ENCODE measurements at regions not wholly inside any gene's neighbourhood (a gene's known extent, or its start where the extent isn't known, plus 50 kb on each side); places are given as distances from the start of the nearest gene placed in this dataset.

- Mint-ChIP-seq H3K27me3 (ENCODE audit: low read depth) (0 out of 2 replicates have a peak, but pooled peaks cover 2% of the 10 kb centered on the region), H3K4me3 (no peak overlapping the region), H3K4me1 (no peaks in the 10 kb centered on the region), H3K36me3 (peaks cover 30% of the 10 kb centered on the region), H3K9me3 (peaks cover 44% of the 10 kb centered on the region), H3K27ac (no peak overlapping the region)
- DNase-seq (ENCODE audit: low spot score) (no peak), ATAC-seq (no peak)
- CTCF ChIA-PET, result no interaction called here
- no peak for TF ChIP-seq ZNF219 (CRISPR knock-in tag; IDR thresholded peaks at IDR 0.05; ENCODE audit: borderline replicate concordance)
- TF ChIP-seq NR1H2 (CRISPR knock-in tag; IDR thresholded peaks at IDR 0.05), result no peak
- TF ChIP-seq ETV6 (CRISPR knock-in tag; IDR thresholded peaks at IDR 0.05), result no peak
- TF ChIP-seq ZNF512 (CRISPR knock-in tag; IDR thresholded peaks at IDR 0.05; ENCODE audit: borderline replicate concordance), result no peak
- no peak for TF ChIP-seq E2F5 (CRISPR knock-in tag; IDR thresholded peaks at IDR 0.05)
- no peak for TF ChIP-seq GABPB1 (CRISPR knock-in tag; IDR thresholded peaks at IDR 0.05)
- no peak for TF ChIP-seq ZNF317 (CRISPR knock-in tag; IDR thresholded peaks at IDR 0.05; ENCODE audit: borderline replicate concordance, low read depth)
- TF ChIP-seq ZNF121 (CRISPR knock-in tag; IDR thresholded peaks at IDR 0.05), result no peak
- no peak for TF ChIP-seq MXD4 (CRISPR knock-in tag; IDR thresholded peaks at IDR 0.05; ENCODE audit: borderline replicate concordance)
- no peak for TF ChIP-seq ZNF423 (CRISPR knock-in tag; IDR thresholded peaks at IDR 0.05)
- TF ChIP-seq USF2 (CRISPR knock-in tag; IDR thresholded peaks at IDR 0.05), result no peak
- no peak for TF ChIP-seq ATF6 (CRISPR knock-in tag; IDR thresholded peaks at IDR 0.05)
- POLR2A ChIA-PET, result no interaction called here
These were observed 575.9 kb upstream of the ANO3 start for GRCh38 chr11:25755918-25756584.

- Mint-ChIP-seq H3K36me3 (peaks cover 31% of the 10 kb centered on the region), H3K27me3 (ENCODE audit: low read depth) (0 out of 2 replicates have a peak, but pooled peaks cover 2% of the 10 kb centered on the region), H3K4me3 (no peak overlapping the region), H3K4me1 (no peaks in the 10 kb centered on the region), H3K9me3 (peaks cover 65% of the 10 kb centered on the region), H3K27ac (no peak overlapping the region)
- ChIA-PET CTCF (no interaction called here), POLR2A (no interaction called here)
- no peak for DNase-seq (ENCODE audit: low spot score)
- TF ChIP-seq SP1 (CRISPR knock-in tag; conservative IDR thresholded peaks at IDR 0.05), result no peak
- no peak for TF ChIP-seq ESRRA (CRISPR knock-in tag; IDR thresholded peaks at IDR 0.05; ENCODE audit: borderline replicate concordance)
- no peak for TF ChIP-seq ZNF532 (CRISPR knock-in tag; IDR thresholded peaks at IDR 0.05; ENCODE audit: borderline replicate concordance)
- no peak for TF ChIP-seq ZNF121 (CRISPR knock-in tag; IDR thresholded peaks at IDR 0.05)
- no peak for TF ChIP-seq ATF2 (CRISPR knock-in tag; IDR thresholded peaks at IDR 0.05; ENCODE audit: borderline replicate concordance, low read depth)
- no peak for TF ChIP-seq E2F4 (CRISPR knock-in tag; IDR thresholded peaks at IDR 0.05; ENCODE audit: borderline replicate concordance, low read depth)
- no peak for TF ChIP-seq ZBTB21 (CRISPR knock-in tag; IDR thresholded peaks at IDR 0.05; ENCODE audit: borderline replicate concordance)
- ATAC-seq, result no peak
These were observed 573.7 kb upstream of the ANO3 start for GRCh38 chr11:25758145-25758661.
